PC-9 (cell line): ENCODE measurements at regions not wholly inside any gene's neighbourhood (a gene's known extent, or its start where the extent isn't known, plus 50 kb on each side); places are given as distances from the start of the nearest gene placed in this dataset.

Experiments
- BruUV-seq: library from RNA; stranded (reverse); fragments of 400-500 nt; replicated peaks from 2 replicates; lab custom pipeline; 2021; lab: Mats Ljungman, UMichigan
- CTCF ChIA-PET: fragments of 300-600 bp; sonication (Branson Sonifier 250); formaldehyde crosslinking; loops from one replicate; lab custom pipeline; 2022; ENCODE audit warnings: antibody characterized with exemption; lab: Charles Lee
- POLR2A ChIA-PET: fragments of 300-600 bp; sonication (Branson Sonifier 250); formaldehyde crosslinking; loops from one replicate; lab custom pipeline; 2022; ENCODE audit warnings: antibody characterized with exemption; ENCODE audit not compliant: unreplicated experiment; lab: Charles Lee
- DNase-seq, 2 experiments: peaks; one replicate each; pipeline versions ENCODE4 v3.0.0 to v3.0.0-alpha.2; 2015 to 2022; ENCODE audit warnings: mixed read lengths in 1 of 2
- H2AFZ ChIP-seq: fragments of 200-600 bp; sonication (generic); 2 replicates; pipeline ENCODE4 v1.8.1; 2017; ENCODE audit warnings: antibody characterized with exemption
- H3F3A ChIP-seq: fragments of 200-600 bp; sonication (generic); 2 replicates; pipeline ENCODE4 v1.8.1; 2017; ENCODE audit warnings: antibody characterized with exemption, mild to moderate bottlenecking, low read depth; ENCODE audit not compliant: insufficient read depth
- H3K27ac ChIP-seq: fragments of 200-600 bp; sonication (generic); 2 replicates; pipeline ENCODE4 v1.6.1; 2016; ENCODE audit warnings: mixed run types
- H3K27me3 ChIP-seq: fragments of 200-600 bp; sonication (generic); 2 replicates; pipeline ENCODE4 v1.6.1; 2016; ENCODE audit warnings: low read depth, mixed run types; ENCODE audit not compliant: insufficient read depth
- H3K36me3 ChIP-seq: fragments of 200-600 bp; sonication (generic); 2 replicates; pipeline ENCODE4 v1.6.1; 2016; ENCODE audit warnings: low read depth, mixed run types
- H3K4me1 ChIP-seq: fragments of 200-600 bp; sonication (generic); replicated peaks from 2 replicates; pipeline ENCODE4 v1.6.1; 2016; ENCODE audit warnings: mixed run types; ENCODE audit not compliant: insufficient read depth
- H3K4me2 ChIP-seq: fragments of 200-600 bp; sonication (generic); 2 replicates; pipeline ENCODE4 v1.6.1; 2017; ENCODE audit warnings: mixed run types
- H3K4me3 ChIP-seq: fragments of 200-600 bp; sonication (generic); 2 replicates; pipeline ENCODE4 v1.6.1; 2016; ENCODE audit warnings: mixed run types
- H3K79me2 ChIP-seq: fragments of 200-600 bp; sonication (generic); 2 replicates; pipeline ENCODE4 v1.6.1; 2017; ENCODE audit warnings: low read depth, mixed run types
- H3K9me2 ChIP-seq: fragments of 200-600 bp; sonication (generic); 2 replicates; pipeline ENCODE4 v1.8.1; 2017; ENCODE audit warnings: mild to moderate bottlenecking; ENCODE audit not compliant: insufficient read depth
- H3K9me3 ChIP-seq: fragments of 200-600 bp; sonication (generic); 2 replicates; pipeline ENCODE4 v1.8.1; 2016; ENCODE audit warnings: low read depth; ENCODE audit not compliant: insufficient read depth
- H4K20me1 ChIP-seq: fragments of 200-600 bp; sonication (generic); 2 replicates; pipeline ENCODE4 v1.8.1; 2017; ENCODE audit not compliant: insufficient read depth
- CTCF ChIP-seq: fragments of 200-600 bp; sonication (generic); conservative IDR thresholded peaks from 2 replicates; pipeline ENCODE4 v1.6.1; 2017; ENCODE audit warnings: mixed run types, antibody characterized with exemption, mild to moderate bottlenecking, moderate library complexity
- EZH2 ChIP-seq: fragments of 200-600 bp; sonication (generic); IDR thresholded peaks from 2 replicates; pipeline ENCODE4 v1.8.0; 2017; ENCODE audit warnings: antibody characterized with exemption, low read depth
- intact Hi-C: fragments of 100-400 bp; cut with micrococcal nuclease; formaldehyde crosslinking; loops from one replicate; pipeline ENCODE4 v1.10.0; 2022; ENCODE audit not compliant: unreplicated experiment

- no peak for DNase-seq
- Histone ChIP-seq H3K4me2 (no peak overlapping the region), H3K4me1 (no peaks in the 10 kb centered on the region), H3F3A (no peaks in the 10 kb centered on the region), H2AFZ (no peak overlapping the region), H3K4me3 (no peak overlapping the region), H3K27ac (no peak overlapping the region), H3K36me3 (no peaks in the 10 kb centered on the region), H3K9me3 (no peaks in the 10 kb centered on the region), H3K9me2 (no peaks in the 10 kb centered on the region), H4K20me1 (no peaks in the 10 kb centered on the region), H3K79me2 (no peaks in the 10 kb centered on the region), H3K27me3 (peaks cover 60% of the 10 kb centered on the region)
- BruUV-seq = no TSS peak
- no peak for TF ChIP-seq CTCF
- TF ChIP-seq EZH2 = no peak
- intact Hi-C loops = no loop called here
- CTCF ChIA-PET = no interaction called here
- POLR2A ChIA-PET = no interaction called here
Measured at GRCh38 chr16:73286346-73287267, 238.7 kb upstream of the ZFHX3 start.

- BruUV-seq = no TSS peak
- Histone ChIP-seq H3K9me2 (no peaks in the 10 kb centered on the region), H4K20me1 (no peaks in the 10 kb centered on the region), H3F3A (no peaks in the 10 kb centered on the region), H3K4me2 (no peak overlapping the region), H3K9me3 (no peaks in the 10 kb centered on the region), H3K27ac (no peak overlapping the region), H3K27me3 (peaks cover 50% of the 10 kb centered on the region), H3K79me2 (no peaks in the 10 kb centered on the region), H3K4me3 (no peak overlapping the region), H3K4me1 (no peaks in the 10 kb centered on the region), H2AFZ (no peak overlapping the region), H3K36me3 (no peaks in the 10 kb centered on the region)
- POLR2A ChIA-PET = no interaction called here
- TF ChIP-seq CTCF (no peak), EZH2 (no peak)
- no peak for DNase-seq
- intact Hi-C loops = no loop called here
- CTCF ChIA-PET = no interaction called here
Measured at GRCh38 chr16:73285436-73286201, 237.7 kb upstream of the ZFHX3 start.

- H3K4me3 ChIP-seq = no peak overlapping the region
- intact Hi-C loops = no loop called here
- peaks cover 27% of the 10 kb centered on the region for H3K27me3 ChIP-seq
- H2AFZ ChIP-seq = no peak overlapping the region
- H3K9me3 ChIP-seq = no peaks in the 10 kb centered on the region
- no peaks in the 10 kb centered on the region for H3K4me1 ChIP-seq
- ChIA-PET POLR2A (no interaction called here), CTCF (no interaction called here)
- no peak for TF ChIP-seq CTCF
- no peak for TF ChIP-seq EZH2
- no peak overlapping the region for H3K4me2 ChIP-seq
- H4K20me1 ChIP-seq = no peaks in the 10 kb centered on the region
- BruUV-seq = no TSS peak
- H3K36me3 ChIP-seq = no peaks in the 10 kb centered on the region
- DNase-seq = no peak
- H3F3A ChIP-seq = no peaks in the 10 kb centered on the region
- no peaks in the 10 kb centered on the region for H3K79me2 ChIP-seq
- no peak overlapping the region for H3K27ac ChIP-seq
- H3K9me2 ChIP-seq = no peaks in the 10 kb centered on the region
Measured at GRCh38 chr16:73280388-73280787, 232.5 kb upstream of the ZFHX3 start.
